ENCODE measurements at regions not wholly inside any gene's neighbourhood (a gene's known extent, or its start where the extent isn't known, plus 50 kb on each side); places are given as distances from the start of the nearest gene placed in this dataset.
"Not testable (repeated sequence)": the region's sequence is repeated elsewhere in the genome, so short reads cannot be mapped to it uniquely, and the experiment has no call there.

- H3K4me1 Mint-ChIP-seq, result no peaks in the 10 kb centered on the region
- ATAC-seq, result no peak
- H3K36me3 Mint-ChIP-seq, result no peaks in the 10 kb centered on the region
- DNase-seq, result no peak
- no peaks in the 10 kb centered on the region for H3K9me3 Mint-ChIP-seq (ENCODE audit: low read depth)
- no peak overlapping the region for H3K4me3 Mint-ChIP-seq
- H3K27ac Mint-ChIP-seq, result no peak overlapping the region
- no peaks in the 10 kb centered on the region for H3K27me3 Mint-ChIP-seq
- CTCF ChIA-PET, result no interaction called here
These were observed 400.7 kb upstream of the RORB start for GRCh38 chr9:74096420-74096819.

- CTCF ChIA-PET, result no interaction called here
- no peaks in the 10 kb centered on the region for H3K4me1 Mint-ChIP-seq
- H3K27me3 Mint-ChIP-seq, result no peaks in the 10 kb centered on the region
- H3K36me3 Mint-ChIP-seq, result no peaks in the 10 kb centered on the region
- H3K9me3 Mint-ChIP-seq (ENCODE audit: low read depth), result peaks cover 5% of the 10 kb centered on the region
- DNase-seq (no peak), ATAC-seq (no peak)
- H3K27ac Mint-ChIP-seq, result no peak overlapping the region
- no peak overlapping the region for H3K4me3 Mint-ChIP-seq
These were observed 397.1 kb upstream of the RORB start for GRCh38 chr9:74100042-74100441.

- CTCF ChIA-PET; H3K9me3 Mint-ChIP-seq (ENCODE audit: low read depth); ATAC-seq; H3K36me3 Mint-ChIP-seq; H3K27me3 Mint-ChIP-seq; H3K4me3 Mint-ChIP-seq; H3K27ac Mint-ChIP-seq; H3K4me1 Mint-ChIP-seq; DNase-seq: not testable (repeated sequence)
These were observed 395.0 kb upstream of the RORB start for GRCh38 chr9:74102148-74102547.

- ATAC-seq, result no peak
- CTCF ChIA-PET, result no interaction called here
- Mint-ChIP-seq H3K27me3 (no peaks in the 10 kb centered on the region), H3K36me3 (no peaks in the 10 kb centered on the region), H3K4me3 (no peak overlapping the region), H3K4me1 (no peaks in the 10 kb centered on the region), H3K9me3 (ENCODE audit: low read depth) (peaks cover 8% of the 10 kb centered on the region), H3K27ac (no peak overlapping the region)
- no peak for DNase-seq
These were observed 394.4 kb upstream of the RORB start for GRCh38 chr9:74102702-74103101.

- DNase-seq, result no peak
- Mint-ChIP-seq H3K27ac (no peak overlapping the region), H3K27me3 (no peaks in the 10 kb centered on the region), H3K9me3 (ENCODE audit: low read depth) (peaks cover 5% of the 10 kb centered on the region), H3K4me3 (no peak overlapping the region), H3K4me1 (no peaks in the 10 kb centered on the region), H3K36me3 (no peaks in the 10 kb centered on the region)
- CTCF ChIA-PET, result no interaction called here
- no peak for ATAC-seq
These were observed 389.4 kb upstream of the RORB start for GRCh38 chr9:74107692-74108091.

- no peaks in the 10 kb centered on the region for H3K36me3 Mint-ChIP-seq
- no peak overlapping the region for H3K4me3 Mint-ChIP-seq
- ATAC-seq, result no peak
- DNase-seq, result no peak
- no peaks in the 10 kb centered on the region for H3K27me3 Mint-ChIP-seq
- peaks cover 3% of the 10 kb centered on the region for H3K9me3 Mint-ChIP-seq (ENCODE audit: low read depth)
- no peak overlapping the region for H3K27ac Mint-ChIP-seq
- CTCF ChIA-PET, result no interaction called here
- no peaks in the 10 kb centered on the region for H3K4me1 Mint-ChIP-seq
These were observed 381.2 kb upstream of the RORB start for GRCh38 chr9:74115976-74116375.

GRCh38 chr9:74117151-74117550, 380.0 kb upstream of the RORB start:
- DNase-seq (no peak), ATAC-seq (no peak)
- H3K27ac Mint-ChIP-seq, result no peak overlapping the region
- H3K4me1 Mint-ChIP-seq, result no peaks in the 10 kb centered on the region
- no peak overlapping the region for H3K4me3 Mint-ChIP-seq
- H3K27me3 Mint-ChIP-seq, result no peaks in the 10 kb centered on the region
- CTCF ChIA-PET, result no interaction called here
- H3K36me3 Mint-ChIP-seq, result no peaks in the 10 kb centered on the region
- H3K9me3 Mint-ChIP-seq (ENCODE audit: low read depth), result peaks cover 4% of the 10 kb centered on the region

- Mint-ChIP-seq H3K4me3 (no peak overlapping the region), H3K9me3 (ENCODE audit: low read depth) (peaks cover 4% of the 10 kb centered on the region), H3K27me3 (no peaks in the 10 kb centered on the region), H3K36me3 (no peaks in the 10 kb centered on the region), H3K4me1 (no peaks in the 10 kb centered on the region), H3K27ac (no peak overlapping the region)
- DNase-seq (no peak), ATAC-seq (no peak)
- CTCF ChIA-PET, result no interaction called here
These were observed 379.4 kb upstream of the RORB start for GRCh38 chr9:74117731-74118130.

GRCh38 chr9:74120061-74120460, 377.1 kb upstream of the RORB start:
- no peaks in the 10 kb centered on the region for H3K27me3 Mint-ChIP-seq
- CTCF ChIA-PET, result no interaction called here
- H3K4me1 Mint-ChIP-seq, result no peaks in the 10 kb centered on the region
- DNase-seq (no peak), ATAC-seq (no peak)
- no peak overlapping the region for H3K27ac Mint-ChIP-seq
- H3K9me3 Mint-ChIP-seq (ENCODE audit: low read depth), result peaks cover 4% of the 10 kb centered on the region
- H3K4me3 Mint-ChIP-seq, result no peak overlapping the region
- H3K36me3 Mint-ChIP-seq, result no peaks in the 10 kb centered on the region

- no peaks in the 10 kb centered on the region for H3K4me1 Mint-ChIP-seq
- H3K27ac Mint-ChIP-seq, result no peak overlapping the region
- no peaks in the 10 kb centered on the region for H3K36me3 Mint-ChIP-seq
- H3K4me3 Mint-ChIP-seq, result no peak overlapping the region
- DNase-seq (no peak), ATAC-seq (no peak)
- H3K9me3 Mint-ChIP-seq (ENCODE audit: low read depth), result peaks cover 4% of the 10 kb centered on the region
- CTCF ChIA-PET, result no interaction called here
- H3K27me3 Mint-ChIP-seq, result no peaks in the 10 kb centered on the region
These were observed 376.7 kb upstream of the RORB start for GRCh38 chr9:74120470-74120869.

GRCh38 chr9:74122216-74122615, 374.9 kb upstream of the RORB start:
- H3K36me3 Mint-ChIP-seq, result no peaks in the 10 kb centered on the region
- CTCF ChIA-PET, result no interaction called here
- H3K27me3 Mint-ChIP-seq, result no peaks in the 10 kb centered on the region
- DNase-seq (no peak), ATAC-seq (no peak)
- no peak overlapping the region for H3K4me3 Mint-ChIP-seq
- peaks cover 4% of the 10 kb centered on the region for H3K9me3 Mint-ChIP-seq (ENCODE audit: low read depth)
- no peak overlapping the region for H3K27ac Mint-ChIP-seq
- H3K4me1 Mint-ChIP-seq, result no peaks in the 10 kb centered on the region

- H3K9me3 Mint-ChIP-seq (ENCODE audit: low read depth), result peaks cover 4% of the 10 kb centered on the region
- no peaks in the 10 kb centered on the region for H3K4me1 Mint-ChIP-seq
- no peak overlapping the region for H3K27ac Mint-ChIP-seq
- no peak overlapping the region for H3K4me3 Mint-ChIP-seq
- ATAC-seq (no peak), DNase-seq (no peak)
- no peaks in the 10 kb centered on the region for H3K36me3 Mint-ChIP-seq
- CTCF ChIA-PET, result no interaction called here
- no peaks in the 10 kb centered on the region for H3K27me3 Mint-ChIP-seq
These were observed 374.5 kb upstream of the RORB start for GRCh38 chr9:74122661-74123060.

- Mint-ChIP-seq H3K4me3 (no peak overlapping the region), H3K4me1 (no peaks in the 10 kb centered on the region), H3K36me3 (no peaks in the 10 kb centered on the region), H3K27ac (no peak overlapping the region), H3K9me3 (ENCODE audit: low read depth) (peaks cover 1% of the 10 kb centered on the region), H3K27me3 (no peaks in the 10 kb centered on the region)
- no peak for DNase-seq
- ATAC-seq, result no peak
- CTCF ChIA-PET, result no interaction called here
These were observed 371.2 kb upstream of the RORB start for GRCh38 chr9:74125941-74126340.

GRCh38 chr9:74132986-74133385, 364.1 kb upstream of the RORB start:
- Mint-ChIP-seq H3K4me1 (no peaks in the 10 kb centered on the region), H3K36me3 (no peaks in the 10 kb centered on the region), H3K9me3 (ENCODE audit: low read depth) (peaks cover 3% of the 10 kb centered on the region), H3K4me3 (no peak overlapping the region), H3K27ac (no peak overlapping the region), H3K27me3 (no peaks in the 10 kb centered on the region)
- ATAC-seq (no peak), DNase-seq (no peak)
- CTCF ChIA-PET, result no interaction called here

- no peak overlapping the region for H3K4me3 Mint-ChIP-seq
- no peaks in the 10 kb centered on the region for H3K4me1 Mint-ChIP-seq
These were observed 363.2 kb upstream of the RORB start for GRCh38 chr9:74133921-74134320.

More at GRCh38 chr9:74133921-74134320, 363.2 kb upstream of the RORB start:
- Mint-ChIP-seq H3K27me3 (no peaks in the 10 kb centered on the region), H3K36me3 (no peaks in the 10 kb centered on the region), H3K9me3 (ENCODE audit: low read depth) (peaks cover 3% of the 10 kb centered on the region), H3K27ac (no peak overlapping the region)
- ATAC-seq (no peak), DNase-seq (no peak)
- CTCF ChIA-PET, result interaction anchor here (1.0 kb wide), 1 partner anchor 15 kb away, joined by 3 read pairs; no protein-coding TSS in a partner anchor
